ENCODE measurements at regions not wholly inside any gene's neighbourhood (a gene's known extent, or its start where the extent isn't known, plus 50 kb on each side); places are given as distances from the start of the nearest gene placed in this dataset.

- no peak for TF ChIP-seq CTCF (conservative IDR thresholded peaks at IDR 0.05; ENCODE audit: low read depth, low read length)
- no peak for TF ChIP-seq EZH2 (IDR thresholded peaks at IDR 0.05; ENCODE audit: borderline replicate concordance, low read depth, low read length, poor library complexity, severe bottlenecking)
Observed at GRCh38 chr2:136703214-136703613, 62.1 kb upstream of the THSD7B start.
